VCaP (cell line): ENCODE measurements at regions not wholly inside any gene's neighbourhood (a gene's known extent, or its start where the extent isn't known, plus 50 kb on each side); places are given as distances from the start of the nearest gene placed in this dataset.

Experiments
- H3K27ac ChIP-seq: fragments of 450-650 bp; 2 replicates; pipeline ENCODE4 v1.5.1; 2017
- CTCF ChIP-seq: fragments of 450-650 bp; conservative IDR thresholded peaks from 2 replicates; pipeline ENCODE4 v1.5.1; 2017; ENCODE audit warnings: mild to moderate bottlenecking, moderate library complexity

- no peak for TF ChIP-seq CTCF
- H3K27ac ChIP-seq: no peak overlapping the region
Observed at GRCh38 chr14:53848854-53849253, 107.8 kb downstream of the BMP4 start.

GRCh38 chr14:53847881-53848280 is 108.7 kb downstream of the BMP4 start:
- TF ChIP-seq CTCF: no peak
- no peak overlapping the region for H3K27ac ChIP-seq

- H3K27ac ChIP-seq: no peak overlapping the region
- TF ChIP-seq CTCF: no peak
Observed at GRCh38 chr14:53847057-53847456, 109.6 kb downstream of the BMP4 start.

- no peak for TF ChIP-seq CTCF
- no peak overlapping the region for H3K27ac ChIP-seq
Observed at GRCh38 chr14:53845813-53846693, 110.6 kb downstream of the BMP4 start.

GRCh38 chr14:53842938-53843337 is 113.7 kb downstream of the BMP4 start:
- TF ChIP-seq CTCF: no peak
- H3K27ac ChIP-seq: no peak overlapping the region

GRCh38 chr14:53841109-53842099 is 115.2 kb downstream of the BMP4 start:
- H3K27ac ChIP-seq: no peak overlapping the region
- no peak for TF ChIP-seq CTCF

- no peak for TF ChIP-seq CTCF
- no peak overlapping the region for H3K27ac ChIP-seq
Observed at GRCh38 chr14:53840444-53840843, 116.2 kb downstream of the BMP4 start.
